ENCODE measurements at regions not wholly inside any gene's neighbourhood (a gene's known extent, or its start where the extent isn't known, plus 50 kb on each side); places are given as distances from the start of the nearest gene placed in this dataset.

- ChIA-PET CTCF (no interaction called here), POLR2A (ENCODE audit: unreplicated experiment) (no interaction called here)
- no peaks in the 10 kb centered on the region for H3K4me1 ChIP-seq (ENCODE audit: control insufficient read depth, insufficient read depth, low read length)
These were observed 1236.9 kb downstream of the DNAJB9 start for GRCh38 chr7:109806548-109806947.

More at GRCh38 chr7:109806548-109806947, 1236.9 kb downstream of the DNAJB9 start:
- Histone ChIP-seq H4K8ac (ENCODE audit: low read depth in 2 of 2, low read length in 2 of 2) (no peak overlapping the region), H3K14ac (replicated peaks; ENCODE audit: low read depth, low read length) (no peak overlapping the region), H3K4ac (ENCODE audit: low read depth, low read length) (no peak overlapping the region), H3K9me1 (ENCODE audit: insufficient read depth, low read length) (no peaks in the 10 kb centered on the region), H2BK5ac (ENCODE audit: low read depth, low read length, poor library complexity, severe bottlenecking) (no peak overlapping the region), H3K79me1 (ENCODE audit: low read depth in 1 of 2, low read length in 2 of 2) (no peaks in the 10 kb centered on the region), H3K23ac (ENCODE audit: low read depth, low read length) (no peak overlapping the region), H3K4me2 (ENCODE audit: low read depth, low read length) (no peak overlapping the region), H2BK15ac (ENCODE audit: low read depth, low read length) (no peak overlapping the region), H3K36me3 (ENCODE audit: control insufficient read depth, insufficient read depth, low read length) (no peaks in the 10 kb centered on the region), H3K27me3 (ENCODE audit: control insufficient read depth, insufficient read depth, low read length) (no peaks in the 10 kb centered on the region), H2AFZ (replicated peaks; ENCODE audit: low read length, poor library complexity) (no peak overlapping the region), H3K18ac (ENCODE audit: low read depth, low read length) (no peak overlapping the region), H3K27ac (ENCODE audit: insufficient read depth, low read length) (no peak overlapping the region), H3K56ac (ENCODE audit: extremely low read depth, insufficient read depth, low read length) (no peak overlapping the region), H3K9me3 (ENCODE audit: control insufficient read depth, insufficient read depth, low read length) (no peaks in the 10 kb centered on the region), H4K91ac (ENCODE audit: insufficient read depth, low read depth, low read length) (no peak overlapping the region), H3K9ac (ENCODE audit: low read depth, low read length) (no peak overlapping the region), H2AK5ac (ENCODE audit: low read depth, low read length) (no peak overlapping the region), H2AK9ac (replicated peaks; ENCODE audit: low read depth, low read length, poor library complexity) (no peak overlapping the region), H4K5ac (ENCODE audit: low read depth, low read length) (no peak overlapping the region), H4K20me1 (ENCODE audit: insufficient read depth, low read length) (no peaks in the 10 kb centered on the region), H3K4me3 (ENCODE audit: insufficient read depth, low read depth, low read length) (no peak overlapping the region), H2BK20ac (ENCODE audit: low read depth, low read length) (no peak overlapping the region), H2BK120ac (ENCODE audit: low read depth, low read length) (no peak overlapping the region)
- intact Hi-C loops (cut with micrococcal nuclease), result no loop called here
- in situ Hi-C loops (cut with MboI; ENCODE audit: low sequenced_read_pairs), result no loop called here
- no TSS peak for BruUV-seq (replicated peaks)
- TF ChIP-seq MAZ (IDR thresholded peaks at IDR 0.05; ENCODE audit: borderline replicate concordance, low read depth, low read length), result no peak
- no peak for TF ChIP-seq USF2 (IDR thresholded peaks at IDR 0.05; ENCODE audit: low read depth, low read length)
- TF ChIP-seq RAD21 (IDR thresholded peaks at IDR 0.05; ENCODE audit: low read length), result no peak
- TF ChIP-seq POLR2A (IDR thresholded peaks at IDR 0.05; ENCODE audit: low read depth, low read length), result no peak
- dilution Hi-C loops (cut with HindIII; ENCODE audit: low sequenced_read_pairs, unreplicated experiment), result no loop called here
- DNase-seq (no peak), ATAC-seq (ENCODE audit: low read depth) (no peak)
